ENCODE measurements at regions not wholly inside any gene's neighbourhood (a gene's known extent, or its start where the extent isn't known, plus 50 kb on each side); places are given as distances from the start of the nearest gene placed in this dataset.

DNA sequence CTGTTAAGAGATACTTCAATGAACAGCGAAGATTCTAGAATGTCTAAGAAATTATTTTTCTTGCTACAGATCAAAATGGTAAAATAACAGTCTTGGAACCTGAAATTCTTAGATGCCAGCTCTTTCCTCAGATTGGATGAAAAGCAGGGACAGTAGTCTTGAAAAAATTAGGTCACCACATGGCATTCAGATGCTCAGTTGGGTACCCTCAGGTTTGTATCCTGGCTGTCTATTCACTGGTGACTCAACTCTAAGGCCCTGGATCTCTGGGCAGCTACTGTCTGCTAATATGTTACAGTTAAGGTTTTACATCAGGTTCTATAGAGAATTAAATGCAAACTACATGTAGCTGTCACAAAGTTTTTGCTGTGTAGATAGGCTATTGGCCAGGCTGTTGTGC lies 528.9 kb upstream of the ADAMTS5 start:
- TF ChIP-seq EZH2 (IDR thresholded peaks at IDR 0.05; ENCODE audit: insufficient read depth, low read length) (no peak), CTCF (IDR thresholded peaks at IDR 0.05; ENCODE audit: insufficient read depth, low read depth, low read length) (no peak)
